IgD-negative memory B cell (primary cell): ENCODE measurements at regions not wholly inside any gene's neighbourhood (a gene's known extent, or its start where the extent isn't known, plus 50 kb on each side); places are given as distances from the start of the nearest gene placed in this dataset.
A peak's percentile ranks its signal among the peaks of the same experiment; 100 is the strongest.

Experiments
- H3K27ac Mint-ChIP-seq, 3 donors: one replicate each; pipeline ENCODE4 v1.8.0; 2020 to 2022; ENCODE audit warnings: mild to moderate bottlenecking in 3 of 3, mixed read lengths in 3 of 3, moderate library complexity in 1 of 3
- H3K27me3 Mint-ChIP-seq: one replicate; pipeline ENCODE4 v1.8.0; 2021; ENCODE audit warnings: mixed read lengths
- H3K36me3 Mint-ChIP-seq: one replicate; pipeline ENCODE4 v1.8.0; 2020; ENCODE audit warnings: mild to moderate bottlenecking, mixed read lengths
- H3K4me1 Mint-ChIP-seq, 3 donors: one replicate each; pipeline ENCODE4 v1.8.0; 2020 to 2022; ENCODE audit warnings: mixed read lengths in 3 of 3, mild to moderate bottlenecking in 1 of 3
- H3K4me3 Mint-ChIP-seq, 4 donors: one replicate each; pipeline ENCODE4 v1.8.0; 2020 to 2022; ENCODE audit warnings: mild to moderate bottlenecking in 4 of 4, mixed read lengths in 4 of 4, moderate library complexity in 3 of 4
- H3K9me3 Mint-ChIP-seq, 3 donors: one replicate each; pipeline ENCODE4 v1.8.0; 2020 to 2021; ENCODE audit warnings: mixed read lengths in 3 of 3, mild to moderate bottlenecking in 1 of 3

GRCh38 chr12:75974323-75975187 lies 57.0 kb downstream of the PHLDA1 start:
- Mint-ChIP-seq H3K4me1 (peaks cover 5 to 10% (median 9%) of the 10 kb centered on the region in 3 donors), H3K36me3 (no peaks in the 10 kb centered on the region), H3K9me3 (no peaks in the 10 kb centered on the region), H3K4me3 (no peak overlapping the region), H3K27ac (no peak overlapping the region), H3K27me3 (no peaks in the 10 kb centered on the region)

DNA sequence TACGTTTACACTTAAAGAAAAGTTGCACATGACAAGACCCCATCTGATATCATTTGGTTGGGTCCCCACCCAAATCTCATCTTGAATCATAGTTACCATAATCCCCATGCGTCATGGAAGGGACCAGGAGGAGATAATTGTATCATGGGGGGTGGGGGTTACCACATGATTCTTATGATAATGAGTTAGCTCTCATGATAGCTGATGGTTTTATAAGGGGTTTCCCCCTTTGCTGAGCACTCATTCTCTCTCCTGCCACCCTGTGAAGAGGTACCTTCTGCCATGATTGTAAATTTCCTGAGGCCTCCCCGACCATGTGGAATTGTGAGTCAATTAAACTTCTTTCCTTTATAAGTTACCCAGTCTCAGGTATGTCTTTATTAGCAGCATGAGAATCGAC lies 60.3 kb downstream of the PHLDA1 start:
- Mint-ChIP-seq H3K4me3 (no peak overlapping the region), H3K36me3 (no peaks in the 10 kb centered on the region), H3K9me3 (no peaks in the 10 kb centered on the region), H3K4me1 (no peaks in the 10 kb centered on the region), H3K27ac (no peak overlapping the region), H3K27me3 (peaks cover 4% of the 10 kb centered on the region)

GRCh38 chr12:75970310-75970709 lies 61.3 kb downstream of the PHLDA1 start:
- Mint-ChIP-seq H3K4me1 (peaks cover 0 to 1% (median 0%) of the 10 kb centered on the region in 3 donors), H3K36me3 (no peaks in the 10 kb centered on the region), H3K4me3 (no peak overlapping the region), H3K9me3 (no peaks in the 10 kb centered on the region), H3K27ac (peak overlapping the region in 1 of 3 donors; percentile 42), H3K27me3 (peaks cover 4% of the 10 kb centered on the region)

- Mint-ChIP-seq H3K27ac (no peak overlapping the region), H3K4me1 (peaks cover 0 to 1% (median 0%) of the 10 kb centered on the region in 3 donors), H3K9me3 (no peaks in the 10 kb centered on the region), H3K4me3 (no peak overlapping the region), H3K27me3 (peaks cover 4% of the 10 kb centered on the region), H3K36me3 (no peaks in the 10 kb centered on the region)
Observed at GRCh38 chr12:75969768-75970167, 61.8 kb downstream of the PHLDA1 start.

DNA sequence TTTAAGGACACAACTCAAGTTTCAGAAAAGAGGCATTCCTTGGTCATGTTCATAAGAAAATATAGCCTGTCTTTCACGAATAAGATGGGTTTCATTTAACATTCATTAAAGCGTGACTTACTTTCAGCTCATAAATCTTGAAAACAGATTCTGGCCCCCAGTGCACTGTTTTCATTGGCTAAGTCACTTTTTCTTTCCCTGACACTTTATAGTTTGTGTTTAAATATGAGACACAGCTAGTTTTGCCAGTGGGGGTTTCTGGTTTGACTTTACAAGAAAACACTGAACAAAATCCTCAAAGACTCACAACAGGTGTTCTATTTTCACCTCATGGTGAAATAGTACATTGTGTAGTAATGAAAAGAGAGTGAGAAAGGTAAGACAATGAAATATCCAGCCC lies 65.9 kb downstream of the PHLDA1 start:
- Mint-ChIP-seq H3K27ac (no peak overlapping the region), H3K9me3 (no peaks in the 10 kb centered on the region), H3K4me3 (no peak overlapping the region), H3K4me1 (peaks cover 0 to 7% (median 1%) of the 10 kb centered on the region in 3 donors), H3K36me3 (no peaks in the 10 kb centered on the region), H3K27me3 (peaks cover 4% of the 10 kb centered on the region)

GRCh38 chr12:75964150-75964549 lies 67.4 kb downstream of the PHLDA1 start:
- Mint-ChIP-seq H3K36me3 (no peaks in the 10 kb centered on the region), H3K4me1 (peaks cover 0 to 11% (median 1%) of the 10 kb centered on the region in 3 donors), H3K27me3 (peaks cover 2% of the 10 kb centered on the region), H3K4me3 (no peak overlapping the region), H3K27ac (no peak overlapping the region), H3K9me3 (no peaks in the 10 kb centered on the region)

- Mint-ChIP-seq H3K9me3 (no peaks in the 10 kb centered on the region), H3K36me3 (no peaks in the 10 kb centered on the region), H3K27me3 (no peaks in the 10 kb centered on the region), H3K4me1 (peaks cover 0 to 11% (median 1%) of the 10 kb centered on the region in 3 donors), H3K4me3 (no peak overlapping the region), H3K27ac (no peak overlapping the region)
Observed at GRCh38 chr12:75961878-75962277, 69.7 kb downstream of the PHLDA1 start.

DNA sequence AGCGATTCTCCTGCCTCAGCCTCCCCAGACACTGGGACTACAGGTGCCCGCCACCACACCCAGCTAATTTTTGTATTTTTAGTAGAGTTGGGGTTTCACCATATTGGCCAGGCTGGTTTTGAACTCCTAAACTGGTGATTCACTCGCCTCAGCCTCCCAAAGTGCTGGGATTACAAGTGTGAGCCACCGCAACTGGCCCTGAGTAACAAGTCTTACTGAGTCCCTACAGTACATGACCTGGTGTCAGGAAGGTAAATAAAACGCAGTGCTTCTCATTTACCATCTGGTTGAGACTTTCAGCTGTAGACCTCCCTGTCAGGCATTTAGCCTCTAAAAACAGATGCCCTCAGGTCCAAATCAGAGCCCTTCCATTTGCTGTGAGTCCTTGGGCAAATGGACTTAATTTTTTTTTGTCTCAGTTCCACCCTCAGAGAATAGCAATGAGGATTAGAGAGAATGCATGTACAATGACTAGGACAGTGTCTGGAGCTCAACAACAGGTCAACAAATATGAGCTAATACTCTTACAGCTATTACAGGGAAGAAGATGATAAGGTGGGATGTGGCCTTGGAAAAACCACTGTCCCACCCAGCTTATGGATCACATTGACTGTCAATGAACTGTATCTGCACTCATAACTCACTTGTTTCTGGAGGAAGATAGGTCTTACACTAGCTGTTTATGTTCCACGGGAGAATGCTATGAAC lies 70.5 kb downstream of the PHLDA1 start:
- no peaks in the 10 kb centered on the region for H3K9me3 Mint-ChIP-seq
- H3K4me1 Mint-ChIP-seq: peaks cover 0 to 11% (median 1%) of the 10 kb centered on the region in 3 donors
- no peak overlapping the region for H3K4me3 Mint-ChIP-seq
- no peaks in the 10 kb centered on the region for H3K27me3 Mint-ChIP-seq
- H3K36me3 Mint-ChIP-seq: no peaks in the 10 kb centered on the region
- no peak overlapping the region for H3K27ac Mint-ChIP-seq

DNA sequence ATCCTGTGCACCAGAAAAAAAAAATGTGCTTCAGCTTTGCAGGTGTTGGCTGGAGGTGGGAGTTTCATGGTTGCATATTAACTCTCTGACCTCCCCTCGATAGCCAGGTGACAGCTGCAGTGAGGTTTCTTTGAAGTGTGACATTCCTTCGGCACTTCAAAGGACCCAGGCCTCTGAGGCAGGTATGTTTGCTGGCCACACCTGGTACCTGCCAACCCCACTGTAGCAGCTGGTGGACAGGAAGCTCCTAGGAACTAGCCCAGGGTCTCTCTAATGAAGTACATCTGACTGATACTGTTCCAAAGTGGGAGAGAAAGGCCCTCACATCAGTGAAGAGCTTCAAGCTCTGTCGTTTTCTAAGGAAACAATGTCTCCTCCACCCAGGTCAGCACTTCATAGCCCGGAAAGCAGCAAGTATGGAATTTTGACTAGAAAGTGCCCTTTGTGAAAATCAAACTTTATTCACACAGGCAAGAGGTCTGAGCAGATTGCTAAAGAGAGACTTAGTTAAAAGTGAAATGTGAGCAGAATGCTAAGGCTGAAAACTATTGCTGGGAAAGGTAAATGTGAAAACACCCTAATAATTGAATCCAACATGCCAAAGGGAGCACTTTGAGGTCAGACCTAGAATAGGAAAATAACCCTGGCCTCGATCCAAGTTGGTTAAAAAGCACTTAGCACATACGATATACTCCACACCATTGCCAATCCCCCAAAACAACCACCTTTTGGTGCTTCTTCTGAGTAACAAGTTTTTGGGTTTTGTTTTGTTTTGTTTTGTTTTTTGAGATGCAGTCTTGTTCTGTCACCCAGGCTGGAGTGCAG lies 71.3 kb downstream of the PHLDA1 start:
- Mint-ChIP-seq H3K36me3 (no peaks in the 10 kb centered on the region), H3K27ac (no peak overlapping the region), H3K4me1 (peaks cover 0 to 11% (median 0%) of the 10 kb centered on the region in 3 donors), H3K9me3 (no peaks in the 10 kb centered on the region), H3K4me3 (no peak overlapping the region), H3K27me3 (no peaks in the 10 kb centered on the region)

DNA sequence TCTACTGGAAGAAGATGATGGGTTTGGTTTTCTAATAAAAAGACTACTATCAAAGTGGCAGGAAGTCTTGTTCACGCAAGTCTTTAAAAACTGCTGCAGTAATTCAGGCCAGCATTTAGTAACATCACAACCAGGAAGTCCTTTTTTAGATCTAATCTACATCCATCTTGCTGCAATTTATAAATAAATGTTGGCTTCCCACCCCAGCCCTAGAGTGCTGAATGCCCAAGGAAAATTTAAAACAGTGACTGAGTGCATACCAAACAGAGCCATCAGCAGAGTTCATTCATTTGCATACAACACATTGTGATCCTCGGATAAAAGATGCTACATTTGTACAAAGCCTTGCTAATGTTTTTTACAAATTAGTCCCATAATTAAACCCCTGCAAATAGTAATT lies 72.1 kb downstream of the PHLDA1 start:
- Mint-ChIP-seq H3K36me3 (no peaks in the 10 kb centered on the region), H3K4me3 (no peak overlapping the region), H3K27me3 (no peaks in the 10 kb centered on the region), H3K9me3 (no peaks in the 10 kb centered on the region), H3K4me1 (peaks cover 0 to 11% (median 0%) of the 10 kb centered on the region in 3 donors), H3K27ac (no peak overlapping the region)

- no peaks in the 10 kb centered on the region for H3K36me3 Mint-ChIP-seq
- no peaks in the 10 kb centered on the region for H3K9me3 Mint-ChIP-seq
- peaks cover 0 to 6% (median 0%) of the 10 kb centered on the region in 3 donors for H3K4me1 Mint-ChIP-seq
- H3K4me3 Mint-ChIP-seq: no peak overlapping the region
- H3K27me3 Mint-ChIP-seq: no peaks in the 10 kb centered on the region
- no peak overlapping the region for H3K27ac Mint-ChIP-seq
Observed at GRCh38 chr12:75959060-75959459, 72.5 kb downstream of the PHLDA1 start.

DNA sequence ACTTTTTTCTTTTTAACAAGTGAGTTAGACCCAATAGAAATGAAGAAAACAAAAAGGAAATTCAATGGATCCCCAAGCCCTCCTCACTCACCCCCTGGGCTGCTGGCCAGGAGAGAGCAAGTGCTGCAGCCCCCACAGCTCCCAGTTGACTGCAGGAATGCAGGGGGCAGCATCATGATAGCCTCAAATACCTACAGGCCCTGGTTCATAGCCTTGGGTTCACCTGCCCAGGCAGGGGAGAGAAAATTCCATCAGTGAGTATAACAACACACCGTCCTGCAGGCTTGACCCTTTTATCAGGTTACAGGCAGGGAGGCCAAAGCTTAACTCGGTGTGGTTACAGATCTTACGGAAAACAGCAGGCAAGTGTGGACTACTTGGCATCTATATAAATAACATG lies 76.3 kb downstream of the PHLDA1 start:
- H3K27me3 Mint-ChIP-seq: no peaks in the 10 kb centered on the region

DNA sequence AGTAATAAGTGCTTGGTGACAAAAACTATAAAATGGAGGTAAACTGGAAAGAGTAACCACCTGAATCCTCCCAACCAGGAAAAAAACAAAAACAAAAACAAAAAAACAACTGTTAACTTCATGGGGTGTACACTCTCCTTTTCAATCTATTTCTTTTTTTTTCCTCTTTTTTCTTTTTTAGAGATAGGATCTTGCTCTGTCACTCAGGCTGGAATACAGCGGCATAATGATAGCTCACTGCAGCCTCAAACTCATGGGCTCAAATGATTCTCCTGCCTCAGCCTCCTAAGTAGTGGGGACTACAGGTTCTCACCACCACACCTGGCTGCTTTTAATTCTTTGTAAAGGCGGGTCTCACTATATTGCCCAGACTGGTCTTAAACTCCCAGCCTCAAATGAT lies 76.8 kb downstream of the PHLDA1 start:
- Mint-ChIP-seq H3K9me3 (no peaks in the 10 kb centered on the region), H3K36me3 (no peaks in the 10 kb centered on the region), H3K27ac (no peak overlapping the region), H3K27me3 (no peaks in the 10 kb centered on the region), H3K4me1 (peaks cover 0 to 3% (median 0%) of the 10 kb centered on the region in 3 donors), H3K4me3 (no peak overlapping the region)

More for the DNA sequence above, 76.3 kb downstream of the PHLDA1 start:
- Mint-ChIP-seq H3K27ac (no peak overlapping the region), H3K4me1 (peaks cover 0 to 3% (median 0%) of the 10 kb centered on the region in 3 donors), H3K4me3 (no peak overlapping the region), H3K9me3 (no peaks in the 10 kb centered on the region), H3K36me3 (no peaks in the 10 kb centered on the region)

- Mint-ChIP-seq H3K27me3 (no peaks in the 10 kb centered on the region), H3K4me1 (no peaks in the 10 kb centered on the region), H3K36me3 (no peaks in the 10 kb centered on the region), H3K4me3 (no peak overlapping the region), H3K9me3 (no peaks in the 10 kb centered on the region), H3K27ac (no peak overlapping the region)
Observed at GRCh38 chr12:75954041-75954440, 77.5 kb downstream of the PHLDA1 start.

- no peak overlapping the region for H3K4me3 Mint-ChIP-seq
- no peaks in the 10 kb centered on the region for H3K9me3 Mint-ChIP-seq
- no peaks in the 10 kb centered on the region for H3K36me3 Mint-ChIP-seq
- H3K4me1 Mint-ChIP-seq: no peaks in the 10 kb centered on the region
- no peak overlapping the region for H3K27ac Mint-ChIP-seq
- H3K27me3 Mint-ChIP-seq: no peaks in the 10 kb centered on the region
Observed at GRCh38 chr12:75953312-75953906, 78.2 kb downstream of the PHLDA1 start.
